Esophagus mucosa (tissue), 1 donor: ENCODE measurements at regions not wholly inside any gene's neighbourhood (a gene's known extent, or its start where the extent isn't known, plus 50 kb on each side); places are given as distances from the start of the nearest gene placed in this dataset.
"Not testable (repeated sequence)": the region's sequence is repeated elsewhere in the genome, so short reads cannot be mapped to it uniquely, and the experiment has no call there.

Source experiments
- ATAC-seq: fragments of 200-7000 bp; cut with Tn5 transposase; one replicate; pipeline ENCODE4 v1.9.1; 2020
- donor health status: DM: yes; HTN: yes; CAD: no.

DNA sequence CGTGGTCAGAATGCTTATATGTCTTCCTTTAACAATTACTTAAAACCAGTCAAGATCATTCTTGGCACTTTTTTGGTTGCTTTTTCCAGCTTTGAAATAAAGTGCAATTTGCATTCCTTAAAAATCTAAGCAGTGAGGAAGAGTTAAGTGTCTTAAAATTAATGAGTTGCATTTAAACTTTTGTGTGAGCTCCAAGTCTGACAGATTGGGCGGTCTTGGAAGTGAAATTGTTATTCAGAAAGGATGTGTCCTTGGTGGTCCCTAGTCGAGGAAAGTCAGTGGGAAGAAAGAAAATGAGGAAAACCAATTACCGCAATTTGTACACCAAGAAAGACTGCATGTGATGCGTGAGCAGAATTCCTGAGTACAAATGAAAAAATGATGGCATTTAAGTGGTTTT lies 132.5 kb downstream of the HHIPL2 start:
- ATAC-seq: no peak

DNA sequence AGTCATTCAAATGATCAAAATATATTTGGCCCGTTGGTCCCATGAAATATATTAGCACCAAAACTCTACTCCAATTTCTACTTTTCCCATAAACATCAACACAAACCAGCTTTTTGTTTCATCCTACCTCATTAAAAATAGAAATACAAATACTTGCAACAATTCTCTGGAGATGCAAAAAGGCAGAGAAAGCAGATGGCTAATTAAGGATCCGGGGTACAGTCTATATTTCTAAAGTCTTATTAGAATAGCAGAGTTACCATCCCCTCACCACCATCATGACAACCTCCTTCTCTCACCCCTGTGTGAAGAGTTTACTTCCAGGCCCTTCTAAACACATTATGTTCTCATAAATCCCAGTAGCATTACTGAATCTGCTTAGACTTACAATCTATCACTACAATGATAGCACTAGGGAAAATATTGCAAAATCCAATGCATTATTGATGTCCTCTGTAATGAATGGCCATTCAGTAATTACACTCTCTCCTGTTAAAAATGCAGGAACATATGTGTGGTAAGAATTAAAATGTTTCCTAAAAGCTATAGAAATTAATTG lies 133.8 kb downstream of the HHIPL2 start:
- ATAC-seq: no peak

DNA sequence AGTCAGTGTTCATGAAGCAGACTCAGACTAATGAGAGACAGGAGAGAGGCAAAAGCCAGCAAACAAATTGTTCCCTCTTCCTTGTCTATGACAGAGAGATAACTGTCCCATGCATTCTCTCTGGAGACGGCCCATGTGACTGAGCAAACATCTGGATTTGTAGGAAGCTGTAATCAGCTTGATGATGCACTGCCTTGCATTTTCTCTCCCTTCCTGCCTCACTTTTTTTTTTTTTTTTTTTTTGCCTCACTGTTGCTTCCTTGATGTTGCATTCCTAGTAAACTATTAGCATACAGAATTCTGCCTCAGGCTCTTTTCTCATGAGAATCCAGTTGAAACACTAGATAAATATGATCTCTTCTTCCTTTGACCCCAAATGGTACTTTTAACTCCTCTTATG lies 134.5 kb downstream of the HHIPL2 start:
- no peak for ATAC-seq

DNA sequence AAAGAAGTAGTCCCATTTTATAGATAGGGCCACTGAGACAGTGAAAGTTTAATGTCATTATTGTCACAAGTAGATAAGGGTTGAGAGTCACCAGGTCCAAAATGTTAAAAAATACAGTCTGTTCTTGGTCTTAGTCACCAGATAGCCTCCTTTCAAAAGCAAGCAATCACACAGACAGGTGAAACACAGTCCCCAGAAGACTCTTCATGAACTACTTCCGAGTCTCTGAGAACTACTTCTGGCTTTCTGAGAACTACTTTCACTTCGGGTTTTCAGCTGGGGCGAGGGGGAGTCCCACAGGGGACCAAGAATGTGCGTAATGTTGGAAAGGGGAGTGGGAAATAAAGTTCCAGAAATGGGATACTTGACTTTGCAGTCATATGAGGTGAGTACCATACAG lies 143.2 kb downstream of the HHIPL2 start:
- ATAC-seq: no peak

DNA sequence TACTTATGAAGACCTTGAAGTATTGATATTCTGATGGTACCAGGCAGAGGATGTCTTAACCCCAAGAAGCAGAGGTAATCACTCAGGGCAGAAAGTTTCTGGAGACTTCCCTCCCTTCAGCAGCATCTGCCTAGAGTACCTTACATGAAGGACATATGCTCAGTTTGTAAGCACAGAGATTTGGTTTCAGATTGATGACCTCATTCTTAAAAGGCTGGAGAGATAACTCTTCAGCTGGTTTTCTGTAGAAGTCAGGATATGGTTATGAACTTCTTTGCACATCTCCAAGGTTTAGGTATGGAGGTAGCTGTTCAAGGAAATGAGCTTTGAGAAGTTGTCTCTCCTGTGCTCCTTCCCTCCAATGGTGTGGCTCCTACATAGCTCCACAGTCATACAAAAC lies 148.7 kb downstream of the HHIPL2 start:
- no peak for ATAC-seq

DNA sequence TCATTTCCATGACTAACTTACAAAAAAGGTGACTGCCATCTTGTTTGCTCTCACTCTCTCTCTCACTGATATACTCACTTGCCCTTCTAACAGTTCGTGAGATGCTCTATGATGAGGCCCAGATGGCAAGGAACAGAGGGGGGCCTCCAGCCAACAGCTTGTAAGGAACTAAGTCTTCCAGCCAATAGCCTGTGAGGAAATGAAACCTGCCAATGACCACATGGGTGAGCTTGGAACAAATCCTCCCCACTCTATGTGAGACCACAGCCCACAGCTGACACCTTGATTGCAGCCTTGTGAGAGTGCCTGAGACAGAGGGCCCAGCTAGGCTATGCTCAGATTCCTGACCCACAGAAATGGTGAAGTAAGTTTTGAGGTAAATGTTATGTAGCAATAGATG lies 153.7 kb downstream of the HHIPL2 start:
- no peak for ATAC-seq

DNA sequence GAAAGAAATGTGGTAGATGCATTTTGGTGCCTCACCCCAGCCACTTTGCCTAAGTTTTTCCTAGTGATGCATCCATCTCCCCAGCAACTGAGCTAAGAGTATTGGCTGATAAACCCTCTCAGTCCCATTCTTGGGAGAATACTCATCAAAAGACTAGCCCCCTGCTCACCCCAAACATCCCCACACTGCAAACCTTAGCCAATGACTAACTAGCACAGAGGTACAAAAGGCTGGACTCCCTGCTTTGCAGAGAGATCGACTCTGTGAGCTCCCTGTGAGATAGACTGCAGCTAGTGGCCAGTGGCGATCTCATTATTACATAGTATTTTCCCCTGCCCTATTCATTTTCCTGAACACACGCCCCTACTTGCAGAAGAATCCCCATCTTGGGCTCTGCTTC lies 155.3 kb downstream of the HHIPL2 start:
- no peak for ATAC-seq

DNA sequence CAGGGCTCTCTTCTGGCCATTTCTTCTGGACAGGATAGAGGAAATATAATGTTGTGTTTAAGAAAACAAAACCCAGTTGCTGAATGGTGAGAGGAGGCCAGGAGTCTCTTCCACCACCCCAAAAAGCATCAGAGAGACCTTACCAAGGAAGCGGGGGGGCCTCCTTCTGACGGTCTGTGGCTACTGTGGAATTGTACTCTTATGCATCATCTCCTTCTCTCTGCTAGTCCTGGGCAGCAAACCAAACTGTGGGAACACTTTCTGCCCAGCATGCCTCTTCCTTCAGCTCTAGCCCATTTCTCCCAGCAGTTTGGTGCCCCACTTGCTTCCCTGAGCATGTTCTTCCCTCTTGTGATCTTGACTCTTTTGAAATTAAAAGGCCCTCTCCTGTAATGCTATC lies 157.7 kb downstream of the HHIPL2 start:
- no peak for ATAC-seq

DNA sequence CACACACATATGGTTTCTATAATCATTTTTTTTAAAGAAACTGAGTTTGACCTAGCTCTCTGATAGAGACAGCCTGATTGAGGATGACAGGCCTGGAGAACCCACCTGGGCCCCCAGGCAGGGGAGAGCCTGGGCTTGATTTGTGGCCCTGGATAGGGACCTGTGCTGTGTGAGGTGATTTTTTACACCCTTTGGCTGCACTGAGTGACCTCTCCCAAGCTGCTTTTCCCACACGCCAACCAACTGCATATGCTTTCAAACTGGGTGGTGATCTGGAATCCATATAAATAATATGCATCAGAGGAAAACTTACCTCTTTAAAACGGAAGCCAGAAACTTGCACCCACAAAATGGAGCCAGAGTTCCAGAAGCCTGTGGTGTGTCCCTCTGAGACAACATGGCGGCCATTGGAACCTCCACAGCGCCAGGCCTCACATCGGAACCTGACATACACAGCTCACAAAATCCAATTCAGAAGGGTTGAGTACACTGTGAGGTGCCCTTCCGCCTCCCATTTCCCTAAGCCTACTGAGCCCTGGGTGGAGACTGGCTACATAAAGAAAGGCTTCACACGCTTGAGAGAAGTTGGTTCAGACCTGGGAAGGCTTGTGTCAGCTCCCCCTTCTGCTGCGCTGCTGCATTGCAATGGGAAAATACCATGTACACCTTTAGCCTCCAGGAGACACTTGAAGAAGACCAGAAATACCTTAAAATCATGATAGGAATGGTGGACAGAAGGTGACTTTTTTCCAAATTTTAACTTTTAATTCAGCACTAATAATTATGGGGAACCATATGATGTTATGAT lies 160.7 kb downstream of the HHIPL2 start:
- peak; percentile 68 for ATAC-seq

DNA sequence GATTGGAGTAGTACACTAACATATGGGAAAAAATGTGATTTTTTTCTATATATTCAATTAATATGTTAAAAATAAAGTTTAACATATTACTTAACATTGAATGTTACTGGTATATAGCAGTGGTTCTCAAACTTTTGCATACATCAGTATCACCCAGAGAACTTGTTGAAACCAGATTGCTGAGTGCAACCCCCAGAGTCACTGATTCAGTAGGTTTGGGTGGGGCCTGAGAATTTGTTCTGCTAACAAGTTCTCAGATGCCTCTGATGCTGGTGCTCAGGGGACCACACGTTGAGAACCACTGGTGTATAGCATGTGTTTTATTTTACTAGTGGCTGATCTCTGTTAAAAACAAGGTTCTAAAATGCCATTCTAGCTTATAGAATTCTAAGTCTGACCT lies 161.9 kb downstream of the HHIPL2 start:
- ATAC-seq: no peak

DNA sequence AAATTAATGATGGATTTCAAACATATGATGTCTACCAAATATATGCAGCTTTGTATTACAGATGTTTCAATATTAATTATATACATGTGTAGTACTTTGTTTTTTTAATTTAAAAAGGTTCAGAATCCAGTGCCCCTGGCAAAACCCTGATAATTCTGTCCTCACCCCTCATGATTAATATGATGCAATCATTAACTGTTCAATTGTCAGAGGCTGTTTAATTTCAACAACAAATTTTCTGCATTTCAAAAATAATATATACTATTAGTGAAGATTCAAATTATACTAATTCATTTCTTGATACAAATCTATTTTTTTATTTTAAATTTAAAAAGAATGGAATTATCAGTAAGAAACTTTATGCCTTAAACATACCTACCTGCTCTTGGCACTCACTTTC lies 162.6 kb downstream of the HHIPL2 start:
- ATAC-seq: no peak

DNA sequence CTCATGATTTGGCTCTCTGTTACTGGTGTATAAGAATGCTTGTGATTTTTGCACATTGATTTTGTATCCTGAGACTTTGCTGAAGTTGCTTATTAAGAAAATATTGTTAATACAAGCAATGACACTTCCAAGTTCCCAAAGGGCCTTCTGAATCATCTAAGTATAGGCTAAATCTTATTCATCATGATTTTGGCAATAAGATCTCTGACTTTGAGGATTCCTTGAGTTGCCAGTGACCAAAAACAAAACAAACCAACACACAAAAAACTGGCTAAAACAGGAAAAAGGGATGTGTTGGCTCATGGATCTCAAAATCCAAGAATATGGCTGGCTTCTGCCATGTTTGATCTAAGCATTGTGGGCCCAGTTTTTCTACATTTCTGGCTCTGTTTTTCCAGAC lies 163.4 kb downstream of the HHIPL2 start:
- no peak for ATAC-seq

DNA sequence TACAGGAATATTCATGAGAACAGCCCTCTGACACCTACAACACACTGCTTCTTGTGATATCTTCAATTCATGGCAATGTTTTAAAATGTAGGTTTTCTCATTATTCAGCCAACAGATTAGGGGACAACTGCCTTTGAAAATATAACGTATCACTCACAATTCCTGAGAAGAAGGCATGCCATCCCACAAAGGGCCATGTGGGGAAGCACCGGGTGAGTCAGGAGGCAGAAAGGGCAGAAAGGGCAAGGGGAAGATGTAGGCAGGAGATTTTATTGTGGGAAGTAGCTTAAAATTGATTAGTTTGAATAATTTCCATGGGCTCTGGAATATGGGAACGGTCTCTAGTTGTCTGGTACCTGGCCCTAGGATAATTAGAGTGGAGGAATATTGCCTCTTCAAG lies 165.7 kb downstream of the HHIPL2 start:
- ATAC-seq: no peak

DNA sequence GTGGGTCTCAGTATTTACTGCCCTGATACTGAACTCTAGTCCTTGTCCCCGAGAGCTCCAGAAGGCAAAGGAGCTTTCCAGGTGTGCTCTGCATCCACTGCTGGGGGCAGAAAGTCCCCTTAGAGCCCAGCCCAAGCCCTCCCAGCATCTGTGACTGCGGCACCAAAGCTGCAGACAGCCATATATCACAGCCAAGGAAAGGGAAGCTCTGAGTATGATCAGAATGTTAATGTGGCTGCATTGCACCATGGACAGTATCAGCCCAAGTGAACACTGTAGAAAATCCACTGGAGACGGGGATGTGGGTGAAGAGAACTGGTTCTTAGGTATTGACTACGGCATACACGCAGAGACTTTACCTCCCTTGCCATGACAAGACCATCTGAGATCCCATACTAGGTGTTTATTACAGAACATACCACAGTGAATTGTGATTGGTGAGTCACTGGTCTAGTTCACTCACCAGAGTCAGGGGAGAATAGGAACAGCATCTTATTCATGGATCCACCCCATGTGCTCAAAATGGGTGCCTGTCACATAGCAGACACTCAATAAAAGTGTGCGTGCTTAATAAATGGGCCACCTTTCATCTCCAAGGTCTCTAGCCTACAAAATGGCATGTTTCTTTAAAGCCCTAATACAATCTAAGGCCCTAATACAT lies 170.3 kb downstream of the HHIPL2 start:
- ATAC-seq: no peak

DNA sequence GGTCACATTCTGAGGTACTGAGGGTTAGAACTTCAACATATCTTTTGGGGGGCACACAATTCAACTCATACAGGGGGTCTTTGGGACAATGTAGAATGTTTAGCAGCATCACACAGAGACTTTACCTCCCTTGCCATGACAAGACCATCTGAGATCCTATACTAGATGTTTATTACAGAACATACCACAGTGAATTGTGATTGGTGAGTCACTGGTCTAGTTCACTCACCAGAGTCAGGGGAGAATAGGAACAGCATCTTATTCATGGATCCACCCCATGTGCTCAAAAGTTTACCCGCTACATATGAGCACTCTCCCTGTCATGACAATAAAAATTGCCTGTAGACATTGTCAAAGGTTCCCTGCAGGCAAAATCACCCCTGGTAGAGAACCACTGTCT lies 171.1 kb downstream of the HHIPL2 start:
- ATAC-seq: not testable (repeated sequence)

DNA sequence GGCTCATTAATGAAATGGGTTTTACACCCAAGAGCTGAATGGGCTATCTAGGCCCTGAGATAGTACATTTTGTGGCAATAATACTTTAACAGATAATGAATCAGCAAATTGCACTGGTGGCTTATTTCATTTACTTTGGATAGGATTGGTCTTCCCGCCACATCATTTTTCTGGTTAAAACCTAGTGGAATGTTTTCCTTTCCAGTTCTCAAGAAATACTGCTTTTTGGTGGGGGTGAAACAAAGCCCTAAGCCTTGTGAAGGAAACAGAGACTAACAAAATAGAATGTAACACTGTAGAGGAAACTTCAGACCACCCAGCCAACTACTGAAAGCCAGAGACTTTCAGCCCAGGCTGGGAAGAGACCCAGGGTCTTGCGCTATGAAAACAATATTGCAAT lies 172.2 kb downstream of the HHIPL2 start:
- ATAC-seq: no peak

DNA sequence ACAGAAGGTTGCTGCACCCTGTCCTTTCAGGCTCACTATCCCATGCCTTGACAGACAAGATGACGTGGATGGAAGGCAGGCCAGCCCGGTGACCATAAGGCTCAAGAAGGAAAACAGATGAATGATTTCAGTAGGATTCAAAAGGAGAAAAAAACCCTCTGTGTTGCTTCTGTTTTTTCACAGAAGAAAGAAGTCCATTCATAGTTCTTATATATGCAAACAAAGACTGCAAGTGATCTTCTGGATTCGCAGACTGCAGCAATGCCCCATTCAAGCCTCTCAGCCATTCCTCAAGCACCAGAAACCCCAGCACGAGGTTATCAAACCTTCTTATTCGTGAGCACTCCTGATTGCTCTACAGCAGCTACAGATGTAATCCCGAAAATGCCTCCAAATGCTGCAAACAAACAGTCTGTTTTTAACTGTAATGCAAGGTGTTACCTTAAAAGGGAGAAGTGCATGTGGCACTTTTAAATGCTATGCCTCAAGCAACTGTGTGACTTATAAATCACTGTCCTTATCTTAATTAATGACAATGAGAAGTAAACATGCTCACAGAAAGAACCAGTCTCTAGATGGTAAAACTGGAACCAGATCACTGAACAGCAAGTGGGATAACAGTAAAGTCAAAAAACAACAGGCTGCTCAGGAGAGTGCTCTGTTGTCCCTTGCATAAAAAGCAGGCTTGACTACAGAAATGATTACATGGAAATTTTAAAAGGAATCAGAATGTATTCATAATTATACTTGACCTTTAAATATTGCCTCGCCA lies 173.9 kb downstream of the HHIPL2 start:
- no peak for ATAC-seq

DNA sequence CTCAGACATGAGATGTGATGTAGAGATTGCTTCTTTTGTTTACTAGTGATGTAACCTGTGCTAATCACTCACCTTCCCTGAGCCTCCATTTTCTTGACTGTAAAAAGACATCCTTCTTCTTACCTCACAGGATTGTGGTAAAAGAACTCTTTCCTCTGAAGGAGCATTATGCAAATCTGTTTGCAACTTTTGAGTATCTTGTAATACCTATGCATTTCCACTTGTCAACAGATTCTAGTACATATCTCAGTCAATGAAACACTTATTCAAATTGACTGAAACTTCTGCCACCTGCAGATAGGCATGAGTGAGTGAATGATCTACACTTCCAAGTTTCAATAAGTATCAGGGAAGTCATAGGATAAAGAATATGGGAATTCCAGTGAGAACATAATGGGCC lies 174.7 kb downstream of the HHIPL2 start:
- ATAC-seq: no peak

DNA sequence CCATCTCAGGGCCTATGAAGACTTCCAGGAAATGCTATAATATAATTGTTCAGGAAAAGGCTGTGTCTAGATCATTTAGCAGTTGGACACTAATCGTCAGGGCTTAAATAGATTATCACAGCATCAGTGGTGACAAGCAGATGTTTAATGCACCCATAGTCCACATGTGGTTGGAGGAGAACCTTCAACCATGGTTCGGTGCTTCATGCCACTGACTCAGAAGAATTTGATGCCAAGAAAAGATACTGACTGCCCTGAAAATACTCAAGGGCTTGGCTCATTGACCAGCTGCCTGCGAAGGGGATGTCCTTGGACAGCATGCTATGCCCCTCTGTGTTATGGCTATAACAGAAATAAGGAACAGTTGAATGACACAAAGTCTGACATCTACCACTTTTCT lies 175.7 kb downstream of the HHIPL2 start:
- no peak for ATAC-seq

DNA sequence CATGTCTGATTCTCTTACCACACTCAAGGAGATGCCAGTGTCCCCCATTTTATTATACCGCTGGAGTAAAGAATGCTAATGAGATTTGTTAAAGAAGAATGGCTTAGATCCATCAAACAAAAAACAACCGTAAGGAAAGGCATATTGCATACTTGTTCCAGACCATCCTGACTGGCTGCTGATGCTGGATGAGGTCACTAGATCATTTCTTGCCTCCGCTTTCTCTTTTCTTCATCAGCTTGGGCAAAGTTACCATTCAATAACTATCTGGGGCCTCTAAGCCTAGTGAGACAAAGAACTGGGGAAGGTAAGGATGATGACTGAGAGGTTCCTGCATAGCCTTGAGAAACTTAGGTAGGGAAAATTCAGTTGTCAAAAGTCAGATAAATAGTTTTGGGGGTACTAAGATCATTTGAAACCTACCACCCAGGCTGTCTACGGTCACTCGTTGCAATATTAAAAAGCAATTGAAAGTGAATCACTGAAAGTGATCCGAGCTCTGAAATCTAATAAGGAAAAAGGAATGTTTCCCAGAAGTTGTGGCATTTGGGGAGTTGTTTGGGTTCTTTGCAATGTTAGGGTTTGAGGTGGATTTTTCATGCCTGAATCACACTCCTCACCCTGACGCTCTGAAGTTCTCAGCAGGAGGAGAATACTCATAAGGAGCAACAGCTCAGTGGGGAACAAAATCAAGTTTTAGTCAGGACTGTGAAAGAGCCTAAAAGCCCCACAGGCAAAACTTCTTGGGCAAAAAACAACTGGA lies 176.8 kb downstream of the HHIPL2 start:
- no peak for ATAC-seq

DNA sequence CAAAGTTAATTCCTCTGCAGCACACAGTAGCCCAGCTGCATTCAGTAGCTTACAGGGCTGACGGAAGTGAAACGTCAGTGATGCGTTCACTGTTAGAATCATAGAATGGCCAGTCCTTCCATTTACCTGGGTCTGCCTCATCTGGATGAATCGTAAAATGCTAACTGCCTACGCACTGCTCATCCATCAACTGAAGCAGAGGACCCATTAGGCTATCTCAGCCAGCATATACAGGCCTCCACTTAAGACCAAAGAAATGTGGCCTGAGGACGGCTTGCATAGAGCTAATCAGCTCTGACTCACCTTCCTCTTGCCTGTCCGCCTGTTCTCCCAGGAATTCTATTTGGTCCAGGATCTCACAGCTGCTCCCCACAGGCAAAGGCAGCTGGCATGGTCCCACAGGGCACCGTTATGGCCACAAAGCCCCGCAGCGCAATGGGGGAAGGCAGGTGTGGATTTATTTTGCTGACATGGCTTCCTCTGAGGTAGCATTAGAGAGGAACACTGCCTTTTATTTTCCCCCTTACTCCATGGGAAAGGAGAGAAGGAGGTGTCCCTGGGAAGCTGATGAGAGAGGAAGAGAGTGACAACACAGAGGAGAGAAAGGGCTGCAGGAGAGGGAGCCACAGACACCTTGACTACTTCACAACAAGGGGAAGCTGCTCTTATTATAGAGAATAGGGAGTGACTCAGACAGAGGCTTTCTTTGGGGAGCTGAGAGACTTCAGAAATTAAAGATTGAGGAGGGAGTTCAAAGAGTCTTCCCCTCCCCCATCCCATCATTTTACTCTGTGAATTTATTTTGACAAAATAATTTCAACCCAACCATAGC lies 177.6 kb downstream of the HHIPL2 start:
- ATAC-seq: no peak

DNA sequence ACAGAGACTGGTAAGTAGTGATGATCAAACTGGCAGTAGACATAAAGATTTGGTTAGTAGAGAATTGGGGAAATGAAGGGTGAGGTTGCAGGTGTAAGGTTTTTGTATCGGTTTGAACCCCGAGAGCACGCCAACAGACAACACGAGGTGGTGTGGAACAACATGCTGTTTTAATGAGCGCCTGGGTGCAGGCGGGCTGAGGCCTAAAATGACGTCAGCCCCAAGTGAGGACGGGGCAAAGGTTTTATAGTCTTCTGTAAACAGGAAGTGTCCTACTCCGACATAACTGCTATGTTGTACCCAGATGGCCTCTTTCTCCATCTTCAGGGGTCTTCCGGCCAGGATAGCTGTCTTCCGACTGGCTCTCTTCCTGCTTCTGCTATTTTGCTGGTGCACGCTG lies 178.8 kb downstream of the HHIPL2 start:
- no peak for ATAC-seq
